Activated CD4-positive, alpha-beta T cell treated with anti-CD3 and anti-CD28 coated beads, Interleukin-2, amount 10 ng/mL, durations not matched to agents 7 days and 5 days (primary cell): ENCODE measurements at regions not wholly inside any gene's neighbourhood (a gene's known extent, or its start where the extent isn't known, plus 50 kb on each side); places are given as distances from the start of the nearest gene placed in this dataset.
"Not testable (repeated sequence)": the region's sequence is repeated elsewhere in the genome, so short reads cannot be mapped to it uniquely, and the experiment has no call there.

Source experiments
- CTCF ChIA-PET: fragments of 350-600 bp; sonication (Branson Sonifier 250); formaldehyde crosslinking; loops from one replicate; lab custom pipeline; 2021; ENCODE audit warnings: antibody characterized with exemption; lab: Charles Lee
- POLR2A ChIA-PET: fragments of 350-600 bp; sonication (Branson Sonifier 250); formaldehyde crosslinking; loops from one replicate; lab custom pipeline; 2021; ENCODE audit warnings: antibody characterized with exemption; lab: Charles Lee
- DNase-seq: peaks from one replicate; pipeline ENCODE4 v3.0.0-alpha.2; 2020
- H3K27ac Mint-ChIP-seq: one replicate; pipeline ENCODE4 v1.8.0; 2021; ENCODE audit warnings: mild to moderate bottlenecking, moderate library complexity, mixed read lengths
- H3K27me3 Mint-ChIP-seq: one replicate; pipeline ENCODE4 v1.8.0; 2021; ENCODE audit warnings: mixed read lengths
- H3K36me3 Mint-ChIP-seq: one replicate; pipeline ENCODE4 v1.8.0; 2021; ENCODE audit warnings: low read depth, mixed read lengths
- H3K4me1 Mint-ChIP-seq: one replicate; pipeline ENCODE4 v1.8.0; 2021; ENCODE audit warnings: mixed read lengths
- H3K4me3 Mint-ChIP-seq: one replicate; pipeline ENCODE4 v1.8.0; 2021; ENCODE audit warnings: mild to moderate bottlenecking, moderate library complexity, mixed read lengths
- H3K9me3 Mint-ChIP-seq: one replicate; pipeline ENCODE4 v1.8.0; 2021; ENCODE audit warnings: mixed read lengths

DNA sequence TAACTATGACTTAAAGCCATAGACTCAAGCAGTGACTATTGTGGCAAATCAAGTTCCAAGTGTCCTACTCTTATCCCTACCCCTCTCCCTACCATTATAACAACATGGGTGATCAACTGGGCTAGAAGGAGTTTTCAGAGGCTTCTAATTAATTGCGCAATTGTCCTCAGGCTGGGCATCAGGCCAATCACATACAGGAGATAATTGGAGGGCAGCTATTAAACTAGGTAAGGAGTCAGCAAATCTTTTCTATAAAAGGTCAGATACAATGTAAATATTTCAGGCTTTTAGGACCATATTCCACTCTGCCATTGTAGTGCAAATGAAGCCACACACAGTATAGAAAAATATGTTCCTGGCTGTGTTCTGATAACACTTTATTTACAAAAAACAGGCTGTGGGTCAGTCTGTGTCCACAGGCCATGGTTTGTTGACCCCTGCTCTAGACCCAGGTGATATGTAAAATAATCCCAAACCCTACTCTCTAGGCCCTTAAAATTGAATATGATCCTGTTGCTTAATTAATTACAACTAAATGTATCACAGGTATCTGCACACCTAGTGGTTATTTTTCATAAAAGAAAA lies 141.4 kb upstream of the PIK3R1 start:
- Mint-ChIP-seq H3K36me3 (no peaks in the 10 kb centered on the region), H3K27me3 (no peaks in the 10 kb centered on the region), H3K4me3 (no peak overlapping the region), H3K9me3 (no peaks in the 10 kb centered on the region), H3K4me1 (peaks cover 2% of the 10 kb centered on the region), H3K27ac (no peak overlapping the region)
- DNase-seq = no peak
- POLR2A ChIA-PET = interaction anchor here (0.6 kb wide), 1 partner anchor 94 kb away, joined by 7 read pairs; no protein-coding TSS in a partner anchor
- CTCF ChIA-PET = no interaction called here

DNA sequence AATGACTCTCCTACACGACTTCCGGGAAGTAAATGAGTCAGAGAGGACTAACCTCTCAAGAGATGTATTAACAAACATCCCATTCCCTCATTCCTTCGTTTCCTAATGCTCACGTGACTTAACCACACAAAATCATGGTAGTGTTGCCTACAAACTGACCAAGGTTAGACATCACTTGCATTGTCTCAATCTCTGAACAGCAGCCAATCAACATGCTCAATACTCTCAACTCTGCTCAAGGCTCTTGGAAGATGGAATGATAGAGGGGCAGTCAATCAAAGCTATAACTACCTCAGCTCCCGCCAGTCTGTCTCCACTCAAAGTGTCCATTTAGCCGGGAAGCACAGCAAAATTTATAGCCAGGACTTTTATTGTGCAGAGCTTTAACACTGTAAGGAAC lies 143.8 kb upstream of the PIK3R1 start:
- no peak overlapping the region for H3K4me3 Mint-ChIP-seq
- ChIA-PET POLR2A (no interaction called here), CTCF (no interaction called here)
- no peak overlapping the region for H3K27ac Mint-ChIP-seq
- H3K9me3 Mint-ChIP-seq = no peaks in the 10 kb centered on the region
- H3K4me1 Mint-ChIP-seq = peaks cover 2% of the 10 kb centered on the region
- DNase-seq = no peak
- no peaks in the 10 kb centered on the region for H3K36me3 Mint-ChIP-seq
- H3K27me3 Mint-ChIP-seq = no peaks in the 10 kb centered on the region

DNA sequence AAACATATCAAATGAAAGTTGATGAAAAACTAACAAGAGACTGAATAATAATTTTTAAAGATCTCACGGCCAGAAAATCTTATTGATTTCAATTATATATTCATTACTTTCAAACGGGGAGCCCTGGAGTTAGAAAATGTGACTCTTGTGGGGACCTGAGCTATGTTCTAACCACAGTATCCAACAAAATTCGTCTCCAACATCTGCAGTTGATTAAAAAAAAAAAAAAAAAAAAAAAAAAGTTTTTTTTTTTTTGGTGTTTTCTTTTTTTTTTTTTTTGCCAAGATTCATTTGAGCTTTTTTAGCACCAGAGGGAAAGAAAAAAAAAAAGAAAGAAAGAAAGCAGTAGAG lies 144.3 kb upstream of the PIK3R1 start:
- ChIA-PET CTCF (no interaction called here), POLR2A (no interaction called here)
- DNase-seq = no peak
- H3K9me3 Mint-ChIP-seq = peaks cover under 1% of the 10 kb centered on the region
- H3K27me3 Mint-ChIP-seq = no peaks in the 10 kb centered on the region
- H3K4me3 Mint-ChIP-seq = no peak overlapping the region
- H3K4me1 Mint-ChIP-seq = peaks cover 2% of the 10 kb centered on the region
- no peak overlapping the region for H3K27ac Mint-ChIP-seq
- no peaks in the 10 kb centered on the region for H3K36me3 Mint-ChIP-seq

DNA sequence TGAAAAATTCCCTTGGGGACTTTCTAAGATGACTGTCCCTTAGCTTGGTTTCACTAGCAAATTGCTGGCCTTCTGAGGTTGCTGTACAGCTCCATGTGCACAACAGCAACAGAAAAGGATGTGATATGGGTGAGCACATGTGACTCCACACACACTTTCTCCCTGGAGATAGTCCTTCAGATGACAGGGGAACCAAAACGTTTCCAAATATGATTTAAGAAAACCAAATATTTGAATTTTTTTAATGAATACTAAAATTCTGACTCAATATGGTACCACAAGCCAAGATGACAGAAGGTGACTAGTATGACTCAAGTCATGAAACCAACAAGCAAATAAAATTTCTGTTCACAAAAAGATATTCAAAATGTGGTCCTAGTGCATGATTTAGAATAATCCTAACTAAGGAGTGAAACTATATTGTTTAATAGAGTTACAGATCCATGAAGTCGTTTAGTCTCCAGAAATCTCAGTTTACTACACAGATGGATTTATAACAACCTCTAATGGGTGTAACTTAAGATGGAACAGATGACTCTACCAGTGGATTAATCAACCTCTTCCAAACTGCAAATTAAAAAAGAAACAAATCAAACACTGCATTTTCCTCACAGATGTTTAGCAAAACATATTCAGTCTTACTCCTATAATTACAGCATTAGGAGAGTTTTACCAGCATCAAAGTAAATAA lies 144.8 kb upstream of the PIK3R1 start:
- Mint-ChIP-seq H3K4me3 (no peak overlapping the region), H3K9me3 (peaks cover 5% of the 10 kb centered on the region), H3K27ac (no peak overlapping the region), H3K36me3 (no peaks in the 10 kb centered on the region), H3K27me3 (no peaks in the 10 kb centered on the region), H3K4me1 (peaks cover 2% of the 10 kb centered on the region)
- ChIA-PET CTCF (no interaction called here), POLR2A (no interaction called here)
- DNase-seq = no peak

DNA sequence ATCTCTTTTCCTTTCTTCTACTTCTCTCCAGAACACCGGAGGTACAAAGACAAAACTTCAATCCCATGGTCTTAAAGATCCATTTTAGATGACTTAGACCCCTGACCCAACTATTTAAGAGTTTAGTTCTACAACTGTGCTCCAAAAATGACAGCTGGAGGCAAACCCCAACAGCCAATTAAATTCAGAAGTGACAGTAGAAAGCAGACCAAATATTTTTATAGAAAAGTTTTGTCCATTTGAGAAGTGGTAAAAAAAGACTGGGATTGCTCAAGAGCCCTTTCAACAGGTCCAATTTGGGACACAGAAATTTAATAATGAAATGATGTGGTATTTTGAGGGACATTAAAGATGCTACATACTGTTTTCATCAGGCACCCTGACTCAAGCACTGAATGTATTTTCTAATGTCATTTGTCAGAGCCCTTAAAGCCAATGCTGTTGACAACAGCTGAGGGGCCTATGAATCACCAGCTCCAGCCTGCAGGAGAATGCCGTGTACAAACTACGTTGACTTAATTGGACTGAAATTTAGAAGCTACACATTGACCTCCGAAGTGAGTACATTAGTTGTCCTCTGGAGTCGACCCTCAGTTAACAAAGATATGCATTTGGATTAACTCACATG lies 147.5 kb upstream of the PIK3R1 start:
- DNase-seq = no peak
- POLR2A ChIA-PET = no interaction called here
- H3K4me3 Mint-ChIP-seq = no peak overlapping the region
- CTCF ChIA-PET = interaction anchor here (0.7 kb wide), 1 partner anchor 11 kb away, joined by 4 read pairs; no protein-coding TSS in a partner anchor
- H3K36me3 Mint-ChIP-seq = no peaks in the 10 kb centered on the region
- no peaks in the 10 kb centered on the region for H3K27me3 Mint-ChIP-seq
- H3K4me1 Mint-ChIP-seq = peaks cover 2% of the 10 kb centered on the region
- H3K9me3 Mint-ChIP-seq = peaks cover 5% of the 10 kb centered on the region
- H3K27ac Mint-ChIP-seq = no peak overlapping the region

DNA sequence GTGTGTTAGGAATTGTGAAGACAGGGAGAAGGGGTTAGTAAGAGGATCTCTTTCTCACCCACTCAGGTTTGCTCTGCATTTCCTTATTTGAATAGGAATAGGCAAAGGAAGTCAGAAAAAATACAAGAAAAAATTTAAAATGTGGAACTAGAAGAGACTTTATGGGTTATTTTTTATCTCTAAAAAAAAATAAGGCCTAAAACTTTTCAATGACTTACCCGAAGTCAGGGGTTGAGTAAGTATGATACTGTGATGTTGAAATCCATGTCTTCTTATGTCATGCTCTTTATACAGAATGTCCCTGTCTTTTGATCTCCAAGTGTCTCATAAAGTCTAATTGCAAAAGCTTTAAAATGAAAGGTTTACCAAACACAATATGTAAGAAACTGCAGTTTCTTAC lies 148.3 kb upstream of the PIK3R1 start:
- H3K9me3 Mint-ChIP-seq = peaks cover 5% of the 10 kb centered on the region
- H3K27me3 Mint-ChIP-seq = no peaks in the 10 kb centered on the region
- ChIA-PET POLR2A (no interaction called here), CTCF (no interaction called here)
- no peaks in the 10 kb centered on the region for H3K36me3 Mint-ChIP-seq
- no peak for DNase-seq
- peaks cover 2% of the 10 kb centered on the region for H3K4me1 Mint-ChIP-seq
- H3K27ac Mint-ChIP-seq = no peak overlapping the region
- no peak overlapping the region for H3K4me3 Mint-ChIP-seq

DNA sequence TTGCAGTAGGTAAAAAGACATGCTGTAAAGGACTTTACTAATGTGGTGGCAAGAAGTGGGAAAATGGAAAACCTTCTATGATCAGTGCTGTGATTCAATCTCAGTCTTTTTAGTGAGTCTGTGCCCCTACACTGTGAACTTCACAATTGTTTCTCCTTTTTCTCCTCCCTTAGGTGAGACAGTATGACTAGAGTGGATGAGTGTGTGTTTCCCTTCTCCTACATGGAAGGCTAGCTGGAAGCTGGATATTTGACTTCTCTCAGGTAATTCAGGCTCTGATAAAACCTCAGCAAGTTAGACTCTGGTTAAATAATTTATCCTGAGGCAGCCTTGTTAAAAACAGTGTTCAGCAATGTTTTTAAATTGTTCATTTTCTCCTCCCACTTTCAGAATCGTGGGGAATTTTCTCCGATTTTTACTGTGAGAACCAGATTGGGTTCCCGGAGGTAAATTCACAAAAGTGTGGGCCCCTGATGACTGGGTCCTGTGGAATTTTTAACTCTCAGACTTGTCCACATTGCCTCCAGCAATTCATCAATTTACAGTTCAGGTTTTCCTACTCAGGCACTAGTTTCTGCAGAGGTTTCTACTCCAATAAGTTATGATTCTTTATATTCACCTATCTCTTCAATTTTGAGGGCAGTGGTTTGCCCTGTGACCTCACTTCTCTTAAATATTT lies 149.1 kb upstream of the PIK3R1 start:
- DNase-seq = no peak
- Mint-ChIP-seq H3K4me1 (no peaks in the 10 kb centered on the region), H3K27ac (no peak overlapping the region), H3K36me3 (no peaks in the 10 kb centered on the region), H3K9me3 (peaks cover 5% of the 10 kb centered on the region), H3K4me3 (no peak overlapping the region), H3K27me3 (no peaks in the 10 kb centered on the region)
- ChIA-PET CTCF (interaction anchor here (1.1 kb wide), 1 partner anchor 17 kb away, joined by 3 read pairs; no protein-coding TSS in a partner anchor), POLR2A (no interaction called here)

DNA sequence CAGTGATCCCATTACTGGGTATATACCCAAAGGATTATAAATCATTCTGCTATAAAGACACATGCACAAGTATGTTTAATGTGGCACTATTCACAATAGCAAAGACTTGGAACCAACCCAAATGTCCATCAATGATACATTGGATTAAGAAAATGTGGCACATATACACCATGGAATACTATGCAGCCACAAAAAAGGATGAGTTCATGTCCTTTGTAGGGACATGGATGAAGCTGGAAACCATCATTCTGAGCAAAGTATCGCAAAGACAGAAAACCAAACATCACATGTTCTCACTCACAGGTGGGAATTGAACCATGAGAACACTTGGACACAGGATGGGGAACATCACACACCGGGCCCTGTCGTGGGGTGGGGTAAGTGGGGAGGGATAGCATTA lies 150.2 kb upstream of the PIK3R1 start:
- POLR2A ChIA-PET, H3K4me3 Mint-ChIP-seq, H3K27ac Mint-ChIP-seq, H3K9me3 Mint-ChIP-seq, H3K27me3 Mint-ChIP-seq, H3K4me1 Mint-ChIP-seq, DNase-seq, H3K36me3 Mint-ChIP-seq: not testable (repeated sequence)
- CTCF ChIA-PET = interaction anchor here (1.1 kb wide), 1 partner anchor 16 kb away, joined by 3 read pairs; no protein-coding TSS in a partner anchor

DNA sequence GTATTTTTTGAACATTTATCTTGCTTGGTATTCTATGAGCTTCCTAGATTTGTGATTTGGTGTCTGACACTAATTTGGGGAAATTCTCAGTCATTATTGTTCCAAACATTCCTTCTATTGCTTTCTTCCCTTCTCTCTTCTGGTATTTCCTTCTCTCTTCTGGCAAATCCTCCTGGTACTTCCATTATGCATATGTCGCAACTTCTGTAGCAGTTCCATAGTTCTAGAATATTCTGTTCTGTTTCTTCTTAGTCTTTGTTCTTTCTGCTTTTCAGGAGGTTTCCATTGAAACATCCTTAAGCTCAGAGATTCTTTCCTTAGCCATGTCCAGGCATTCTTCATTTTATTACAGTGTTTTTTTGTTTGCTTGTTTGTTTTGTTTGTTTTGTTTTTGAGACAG lies 155.2 kb upstream of the PIK3R1 start:
- ChIA-PET POLR2A (no interaction called here), CTCF (no interaction called here)
- no peak overlapping the region for H3K27ac Mint-ChIP-seq
- H3K4me3 Mint-ChIP-seq = no peak overlapping the region
- no peaks in the 10 kb centered on the region for H3K4me1 Mint-ChIP-seq
- H3K36me3 Mint-ChIP-seq = no peaks in the 10 kb centered on the region
- peaks cover 5% of the 10 kb centered on the region for H3K9me3 Mint-ChIP-seq
- no peak for DNase-seq
- peaks cover 5% of the 10 kb centered on the region for H3K27me3 Mint-ChIP-seq

DNA sequence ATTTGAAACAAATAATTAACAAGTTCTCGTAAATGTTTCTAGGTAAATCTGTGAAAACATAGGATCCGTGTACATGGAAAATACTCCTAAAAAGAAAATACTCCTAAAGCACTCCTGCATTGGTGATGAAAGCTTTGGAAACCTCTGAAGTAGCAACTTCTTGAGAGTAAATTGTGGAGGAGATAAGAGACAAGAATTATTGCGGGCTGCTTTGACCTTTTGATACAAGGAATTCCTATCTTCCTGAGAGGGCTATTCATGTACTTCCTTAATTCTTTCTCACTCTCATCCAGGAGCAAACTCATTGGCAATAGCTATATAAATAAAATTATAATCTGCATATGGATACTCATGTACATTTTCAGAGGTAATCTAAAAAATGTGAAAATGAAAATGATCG lies 158.4 kb upstream of the PIK3R1 start:
- Mint-ChIP-seq H3K9me3 (peaks cover 5% of the 10 kb centered on the region), H3K36me3 (no peaks in the 10 kb centered on the region), H3K4me1 (no peaks in the 10 kb centered on the region), H3K27ac (no peak overlapping the region), H3K4me3 (no peak overlapping the region), H3K27me3 (peaks cover 5% of the 10 kb centered on the region)
- DNase-seq = no peak
- CTCF ChIA-PET = no interaction called here
- POLR2A ChIA-PET = no interaction called here

DNA sequence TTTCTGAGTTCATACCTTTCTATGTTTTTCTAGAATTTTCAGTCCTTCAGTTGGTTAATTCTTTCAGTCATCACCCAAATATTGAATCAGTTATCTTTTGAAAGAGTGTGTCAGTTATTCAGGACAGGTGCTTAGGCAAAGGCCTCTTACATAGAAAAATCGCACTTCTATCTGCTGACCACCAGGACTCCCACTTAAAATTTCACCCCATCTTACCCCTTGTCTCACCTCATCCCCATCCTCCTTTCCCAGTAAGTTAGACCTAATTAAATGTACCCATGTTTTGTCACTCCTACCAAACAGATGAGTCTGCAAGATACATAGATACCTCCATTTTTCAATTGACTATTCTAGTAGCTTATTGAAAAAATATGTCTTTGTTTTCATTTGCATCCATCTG lies 159.9 kb upstream of the PIK3R1 start:
- Mint-ChIP-seq H3K4me3 (no peak overlapping the region), H3K27ac (no peak overlapping the region), H3K4me1 (no peaks in the 10 kb centered on the region), H3K36me3 (no peaks in the 10 kb centered on the region), H3K9me3 (no peaks in the 10 kb centered on the region), H3K27me3 (no peaks in the 10 kb centered on the region)
- POLR2A ChIA-PET = no interaction called here
- no peak for DNase-seq
- CTCF ChIA-PET = no interaction called here

DNA sequence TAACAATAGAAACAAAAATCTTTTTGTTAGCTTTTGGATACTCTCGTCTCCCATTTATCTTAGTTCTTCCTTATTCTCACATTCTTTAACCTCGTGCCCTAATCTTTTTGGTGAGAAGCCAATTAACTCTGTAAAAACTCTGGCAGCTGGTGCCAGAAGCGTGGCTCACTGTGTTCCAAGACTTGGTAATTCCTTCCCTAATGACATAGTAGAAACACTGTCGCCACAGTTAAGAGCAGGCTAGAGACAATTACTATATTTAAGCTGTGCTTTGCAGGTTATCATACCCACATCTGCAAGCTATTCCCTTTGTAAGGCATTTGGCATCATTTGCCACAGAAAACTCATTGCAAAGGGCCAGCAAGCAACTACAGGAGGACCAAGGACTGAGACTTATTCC lies 160.9 kb upstream of the PIK3R1 start:
- H3K27ac Mint-ChIP-seq = no peak overlapping the region
- H3K9me3 Mint-ChIP-seq = no peaks in the 10 kb centered on the region
- no peaks in the 10 kb centered on the region for H3K36me3 Mint-ChIP-seq
- H3K4me3 Mint-ChIP-seq = no peak overlapping the region
- no peak for DNase-seq
- no peaks in the 10 kb centered on the region for H3K4me1 Mint-ChIP-seq
- POLR2A ChIA-PET = no interaction called here
- no peaks in the 10 kb centered on the region for H3K27me3 Mint-ChIP-seq
- CTCF ChIA-PET = no interaction called here

DNA sequence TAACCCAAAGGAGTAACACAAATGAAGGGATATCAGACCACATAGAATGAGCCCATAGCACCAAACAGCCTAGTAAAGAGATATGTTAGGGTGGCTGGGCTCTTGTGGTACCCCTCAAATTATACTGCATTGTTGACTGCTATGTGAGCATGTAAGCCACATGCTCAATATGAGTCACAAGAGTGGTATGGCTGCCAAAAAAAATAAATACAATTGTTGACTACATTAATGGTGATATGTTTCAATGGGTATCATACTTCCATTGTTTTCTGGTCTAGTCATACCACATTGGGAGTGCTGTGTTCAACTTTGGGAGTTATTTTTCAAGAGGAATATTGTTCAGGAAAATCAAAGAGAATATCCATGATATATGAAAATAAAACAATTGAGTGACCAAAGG lies 162.4 kb upstream of the PIK3R1 start:
- DNase-seq = no peak
- no peak overlapping the region for H3K4me3 Mint-ChIP-seq
- ChIA-PET POLR2A (no interaction called here), CTCF (no interaction called here)
- H3K36me3 Mint-ChIP-seq = no peaks in the 10 kb centered on the region
- H3K9me3 Mint-ChIP-seq = no peaks in the 10 kb centered on the region
- H3K4me1 Mint-ChIP-seq = no peaks in the 10 kb centered on the region
- H3K27me3 Mint-ChIP-seq = no peaks in the 10 kb centered on the region
- no peak overlapping the region for H3K27ac Mint-ChIP-seq
